A673 (cell line): ENCODE measurements at regions not wholly inside any gene's neighbourhood (a gene's known extent, or its start where the extent isn't known, plus 50 kb on each side); places are given as distances from the start of the nearest gene placed in this dataset.

ENCODE experiments used
- BruUV-seq: library from RNA; stranded (reverse); fragments of 400-500 nt; replicated peaks from 2 replicates; lab custom pipeline; 2021; lab: Mats Ljungman, UMichigan
- CTCF ChIA-PET: fragments of 300-600 bp; sonication (Branson Sonifier 250); formaldehyde crosslinking; loops from one replicate; lab custom pipeline; 2022; ENCODE audit warnings: antibody characterized with exemption; lab: Charles Lee
- POLR2A ChIA-PET: fragments of 300-600 bp; sonication (Branson Sonifier 250); formaldehyde crosslinking; loops from one replicate; lab custom pipeline; 2022; ENCODE audit warnings: antibody characterized with exemption; ENCODE audit not compliant: low non-redundant PET; lab: Charles Lee
- DNase-seq: peaks from one replicate; pipeline ENCODE4 v3.0.0-alpha.2; 2015; ENCODE audit warnings: low spot score
- H3K27ac ChIP-seq: fragments of 200-600 bp; sonication (generic); 2 replicates; pipeline ENCODE4 v1.5.1; 2016; ENCODE audit warnings: mixed run types, low read depth, mild to moderate bottlenecking, mixed read lengths, antibody characterized with exemption, low read length; ENCODE audit not compliant: poor library complexity, severe bottlenecking
- H3K27me3 ChIP-seq: fragments of 200-600 bp; sonication (generic); replicated peaks from 2 replicates; pipeline ENCODE4 v1.6.1; 2017; ENCODE audit warnings: mixed run types, low read depth, mild to moderate bottlenecking, mixed read lengths, antibody characterized with exemption, low read length; ENCODE audit not compliant: insufficient read depth, poor library complexity
- H3K36me3 ChIP-seq: fragments of 200-600 bp; sonication (generic); 2 replicates; pipeline ENCODE4 v1.6.1; 2016; ENCODE audit warnings: mixed run types, mild to moderate bottlenecking, mixed read lengths, antibody characterized with exemption, low read length; ENCODE audit not compliant: insufficient read depth, poor library complexity, severe bottlenecking
- H3K4me1 ChIP-seq: fragments of 200-600 bp; sonication (generic); 2 replicates; pipeline ENCODE4 v1.6.1; 2017; ENCODE audit warnings: mixed run types, mild to moderate bottlenecking, mixed read lengths, antibody characterized with exemption, low read length; ENCODE audit not compliant: insufficient read depth, poor library complexity, severe bottlenecking
- H3K4me3 ChIP-seq: fragments of 200-600 bp; sonication (generic); 2 replicates; pipeline ENCODE4 v1.5.1; 2016; ENCODE audit warnings: low read depth, mixed run types, mild to moderate bottlenecking, mixed read lengths, low read length; ENCODE audit not compliant: poor library complexity, severe bottlenecking
- H3K9me3 ChIP-seq: fragments of 200-600 bp; sonication (generic); 2 replicates; pipeline ENCODE4 v1.6.1; 2016; ENCODE audit warnings: mixed run types, low read depth, mild to moderate bottlenecking, mixed read lengths, antibody characterized with exemption, low read length; ENCODE audit not compliant: poor library complexity, severe bottlenecking
- EZH2 ChIP-seq: fragments of 200-600 bp; sonication (generic); IDR thresholded peaks from 2 replicates; pipeline ENCODE4 v1.6.1; 2017; ENCODE audit warnings: borderline replicate concordance, low read depth, mild to moderate bottlenecking, mixed read lengths, antibody characterized with exemption, low read length; ENCODE audit not compliant: poor library complexity, severe bottlenecking
- intact Hi-C: fragments of 100-400 bp; cut with micrococcal nuclease; formaldehyde crosslinking; loops from one replicate; pipeline ENCODE4 v1.10.0; 2022; ENCODE audit not compliant: unreplicated experiment
- TF ChIP-seq, protein P1 (sequence below): fragments of 300-800, 200-600 bp; sonication (generic); conservative IDR thresholded peaks from 2 replicates; pipeline ENCODE4 v1.5.1; 2017; ENCODE audit warnings: low read depth, mild to moderate bottlenecking, antibody characterized with exemption, low read length, moderate library complexity, mixed read lengths

- no peak overlapping the region for H3K4me3 ChIP-seq
- ChIA-PET CTCF (no interaction called here), POLR2A (no interaction called here)
- H3K9me3 ChIP-seq: no peaks in the 10 kb centered on the region
- H3K27me3 ChIP-seq: peaks cover 25% of the 10 kb centered on the region
- intact Hi-C loops: no loop called here
- H3K36me3 ChIP-seq: no peaks in the 10 kb centered on the region
- no peak overlapping the region for H3K27ac ChIP-seq
- no peak for DNase-seq
- BruUV-seq: no TSS peak
- TF ChIP-seq, protein P1, sequence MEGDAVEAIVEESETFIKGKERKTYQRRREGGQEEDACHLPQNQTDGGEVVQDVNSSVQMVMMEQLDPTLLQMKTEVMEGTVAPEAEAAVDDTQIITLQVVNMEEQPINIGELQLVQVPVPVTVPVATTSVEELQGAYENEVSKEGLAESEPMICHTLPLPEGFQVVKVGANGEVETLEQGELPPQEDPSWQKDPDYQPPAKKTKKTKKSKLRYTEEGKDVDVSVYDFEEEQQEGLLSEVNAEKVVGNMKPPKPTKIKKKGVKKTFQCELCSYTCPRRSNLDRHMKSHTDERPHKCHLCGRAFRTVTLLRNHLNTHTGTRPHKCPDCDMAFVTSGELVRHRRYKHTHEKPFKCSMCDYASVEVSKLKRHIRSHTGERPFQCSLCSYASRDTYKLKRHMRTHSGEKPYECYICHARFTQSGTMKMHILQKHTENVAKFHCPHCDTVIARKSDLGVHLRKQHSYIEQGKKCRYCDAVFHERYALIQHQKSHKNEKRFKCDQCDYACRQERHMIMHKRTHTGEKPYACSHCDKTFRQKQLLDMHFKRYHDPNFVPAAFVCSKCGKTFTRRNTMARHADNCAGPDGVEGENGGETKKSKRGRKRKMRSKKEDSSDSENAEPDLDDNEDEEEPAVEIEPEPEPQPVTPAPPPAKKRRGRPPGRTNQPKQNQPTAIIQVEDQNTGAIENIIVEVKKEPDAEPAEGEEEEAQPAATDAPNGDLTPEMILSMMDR: no peak
- TF ChIP-seq EZH2: no peak
- no peaks in the 10 kb centered on the region for H3K4me1 ChIP-seq
Measured at GRCh38 chr1:4269330-4269729, 369.3 kb upstream of the C1orf174 start.

- Histone ChIP-seq H3K36me3 (no peaks in the 10 kb centered on the region), H3K9me3 (no peaks in the 10 kb centered on the region), H3K4me1 (no peaks in the 10 kb centered on the region), H3K27me3 (peaks cover 25% of the 10 kb centered on the region), H3K27ac (no peak overlapping the region), H3K4me3 (no peak overlapping the region)
- DNase-seq: no peak
- ChIA-PET POLR2A (no interaction called here), CTCF (no interaction called here)
- no TSS peak for BruUV-seq
- no peak for TF ChIP-seq EZH2
- TF ChIP-seq, protein P1: no peak
- intact Hi-C loops: no loop called here
Measured at GRCh38 chr1:4269952-4270570, 370.0 kb upstream of the C1orf174 start.

GRCh38 chr1:4270651-4271337 lies 370.7 kb upstream of the C1orf174 start:
- DNase-seq: no peak
- no peak overlapping the region for H3K4me3 ChIP-seq
- H3K27me3 ChIP-seq: peaks cover 25% of the 10 kb centered on the region
- POLR2A ChIA-PET: no interaction called here
- no TSS peak for BruUV-seq
- H3K4me1 ChIP-seq: no peaks in the 10 kb centered on the region
- intact Hi-C loops: no loop called here
- no peaks in the 10 kb centered on the region for H3K36me3 ChIP-seq
- H3K27ac ChIP-seq: no peak overlapping the region
- H3K9me3 ChIP-seq: no peaks in the 10 kb centered on the region
- TF ChIP-seq EZH2: no peak
- TF ChIP-seq, protein P1: no peak
- CTCF ChIA-PET: no interaction called here
